Hypothalamus (tissue), 51 donors: ENCODE measurements at regions not wholly inside any gene's neighbourhood (a gene's known extent, or its start where the extent isn't known, plus 50 kb on each side); places are given as distances from the start of the nearest gene placed in this dataset.
A peak's percentile ranks its signal among the peaks of the same experiment; 100 is the strongest.
"Not testable (repeated sequence)": the region's sequence is repeated elsewhere in the genome, so short reads cannot be mapped to it uniquely, and the experiment has no call there.

Experiments used
- DNase-seq, 51 donors: peaks; one replicate each; lab custom pipeline; 2025; lab: John Stamatoyannopoulos, UW

DNA sequence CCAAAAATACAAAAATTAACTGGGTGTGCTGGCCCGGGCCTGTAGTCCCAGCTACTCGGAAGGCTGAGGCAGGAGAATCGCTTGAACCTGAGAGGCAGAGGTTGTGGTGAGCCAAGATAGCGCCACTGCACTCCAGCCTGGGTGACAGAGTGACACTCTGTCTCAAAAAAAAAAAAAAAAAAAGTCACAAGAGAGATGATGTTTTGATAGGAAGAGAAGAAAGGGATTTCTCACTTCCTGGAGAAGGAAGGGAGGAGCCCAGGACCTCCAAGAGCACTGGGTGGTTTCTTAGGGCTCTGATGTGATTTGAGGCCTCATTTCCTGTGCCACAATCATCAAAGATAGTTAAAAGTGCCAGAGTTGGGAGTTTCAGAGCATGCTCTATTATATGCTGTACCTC, 1048.3 kb downstream of the BCL11B start:
- DNase-seq, result not testable (repeated sequence)

GRCh38 chr14:98226411-98226810, 1045.6 kb downstream of the BCL11B start:
- DNase-seq, result no peak

DNA sequence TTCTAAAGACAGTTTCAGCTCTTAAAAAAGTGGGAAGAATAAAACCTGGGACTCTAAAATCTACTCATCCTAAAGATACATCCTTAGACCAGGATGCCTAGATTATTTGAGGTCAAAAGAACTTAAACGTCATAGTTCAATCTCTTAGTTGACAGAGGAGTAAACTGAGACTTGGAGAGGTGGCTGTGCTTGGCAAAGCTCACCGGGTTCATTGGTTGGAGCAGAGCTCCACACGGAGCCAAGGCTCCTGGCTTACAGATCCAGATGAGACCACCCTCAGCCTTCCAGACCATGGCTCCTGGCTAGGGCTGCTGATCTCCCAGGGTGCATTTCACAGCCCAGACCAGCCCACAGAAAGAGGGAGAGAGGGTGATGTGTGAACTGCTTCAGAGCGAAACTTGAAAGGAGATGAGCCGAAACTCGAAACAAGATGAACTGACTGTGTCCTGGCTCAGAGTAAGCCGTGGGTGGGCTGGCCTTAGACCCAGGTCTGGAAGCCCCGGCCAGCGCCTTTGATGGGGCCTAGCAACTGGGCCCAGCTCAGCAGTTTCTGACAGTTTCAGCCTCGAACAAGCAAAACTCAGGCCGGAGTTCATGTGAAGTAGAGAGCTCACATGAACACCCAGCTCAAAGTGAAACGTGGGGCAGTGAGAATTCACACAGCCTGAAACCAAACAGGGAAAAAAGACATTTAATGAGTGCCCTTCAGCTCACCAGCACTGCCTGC, 1044.8 kb downstream of the BCL11B start:
- no peak for DNase-seq

DNA sequence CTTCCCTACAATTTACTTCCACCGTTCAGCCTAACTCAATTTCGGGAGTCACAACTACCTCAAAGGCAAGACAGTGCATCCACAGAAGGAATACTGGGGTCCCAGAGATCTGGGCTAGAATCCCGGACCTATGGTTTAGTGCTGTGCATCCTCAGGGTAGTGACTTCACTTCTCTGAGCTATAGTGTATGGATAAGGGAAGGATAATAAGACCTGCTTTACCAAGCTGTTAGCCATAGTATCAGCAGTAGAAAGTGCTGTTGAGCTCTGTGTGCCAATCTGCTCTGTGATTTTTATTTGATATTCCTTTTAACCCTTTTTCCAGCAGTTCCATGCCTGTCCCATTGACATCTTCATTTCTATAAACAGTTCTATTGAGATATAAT, 1044.3 kb downstream of the BCL11B start:
- DNase-seq, result no peak

GRCh38 chr14:98229656-98230366, 1042.2 kb downstream of the BCL11B start:
- DNase-seq, result peak in 3 of 51 donors; percentile 1 to 5 (median 3)

DNA sequence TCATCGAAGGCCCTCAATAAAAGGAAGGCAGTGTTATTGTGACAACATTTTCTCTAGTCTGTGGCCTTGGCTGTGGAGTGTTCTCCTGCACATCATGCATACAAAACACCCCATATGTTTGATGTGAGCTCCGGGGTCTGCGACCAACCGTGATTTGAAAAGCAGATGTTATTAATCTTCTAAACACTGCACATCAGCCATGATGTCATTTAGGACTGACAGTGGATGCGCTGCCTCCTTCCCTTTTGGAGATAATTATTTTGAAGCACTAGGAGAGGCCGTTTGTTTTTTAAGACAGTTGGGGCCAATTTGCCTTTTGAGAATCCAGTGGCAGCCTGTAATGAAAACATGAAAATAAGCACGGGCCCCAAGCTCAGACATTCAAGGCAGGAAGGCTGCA, 1041.6 kb downstream of the BCL11B start:
- DNase-seq, result no peak

- no peak for DNase-seq
These were observed 1040.8 kb downstream of the BCL11B start for GRCh38 chr14:98231210-98231609.

DNA sequence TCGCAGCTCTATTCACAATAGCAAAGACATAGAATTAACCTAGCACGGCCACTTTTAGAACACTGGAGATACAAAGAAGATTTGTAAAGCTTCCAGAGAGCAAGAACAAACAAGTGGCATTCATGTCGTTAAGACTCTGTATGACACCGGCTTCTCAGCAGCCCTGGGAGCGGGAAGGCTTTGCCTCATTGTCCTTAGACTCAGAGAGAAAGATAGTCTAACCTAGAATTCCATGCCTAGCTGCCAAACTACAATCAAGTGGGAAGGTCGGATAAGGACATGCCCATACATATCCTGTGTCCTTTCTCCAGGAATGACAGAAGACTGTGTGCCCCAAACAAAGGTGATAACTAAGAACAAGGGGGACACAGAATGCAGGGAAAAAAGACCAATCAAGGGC, 1038.3 kb downstream of the BCL11B start:
- DNase-seq, result no peak

DNA sequence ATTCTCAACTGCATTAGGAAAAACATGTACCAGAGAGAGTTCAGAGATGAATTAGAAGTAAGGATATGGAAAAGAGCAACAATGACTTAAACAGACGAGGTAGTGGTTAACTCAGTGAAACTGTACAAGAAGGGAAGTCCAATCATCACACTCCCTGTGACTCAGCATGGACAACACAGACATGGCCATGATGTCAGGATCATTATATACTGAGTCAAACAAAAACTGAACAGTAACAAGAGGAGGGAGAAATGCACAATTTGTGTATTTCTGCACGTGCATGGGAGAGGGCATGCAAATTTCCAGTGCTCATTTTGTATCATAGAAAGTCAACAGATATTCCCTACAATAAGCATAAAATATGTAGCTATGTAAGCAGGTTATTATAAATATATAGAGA, 1037.8 kb downstream of the BCL11B start:
- no peak for DNase-seq

DNA sequence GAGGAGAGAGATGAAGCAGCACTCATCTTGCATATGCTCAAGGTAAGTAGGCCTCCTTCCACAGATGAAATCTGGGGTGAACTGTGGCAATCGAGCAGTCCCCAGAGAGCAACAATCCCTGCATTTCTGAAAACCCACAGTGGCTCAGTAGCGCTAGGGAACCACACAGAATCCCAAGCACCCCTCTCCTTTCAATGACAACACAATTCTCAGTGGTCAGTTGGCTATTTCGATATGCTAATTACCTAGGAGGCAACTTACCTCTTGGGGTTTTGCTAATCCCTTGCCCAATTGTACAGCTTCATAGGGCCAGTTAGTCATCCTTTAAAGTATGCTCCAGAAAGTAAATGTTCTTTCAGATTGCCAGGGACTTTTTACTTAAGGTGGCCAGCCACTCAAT, 1035.7 kb downstream of the BCL11B start:
- no peak for DNase-seq

GRCh38 chr14:98237939-98238338, 1034.1 kb downstream of the BCL11B start:
- DNase-seq, result no peak

DNA sequence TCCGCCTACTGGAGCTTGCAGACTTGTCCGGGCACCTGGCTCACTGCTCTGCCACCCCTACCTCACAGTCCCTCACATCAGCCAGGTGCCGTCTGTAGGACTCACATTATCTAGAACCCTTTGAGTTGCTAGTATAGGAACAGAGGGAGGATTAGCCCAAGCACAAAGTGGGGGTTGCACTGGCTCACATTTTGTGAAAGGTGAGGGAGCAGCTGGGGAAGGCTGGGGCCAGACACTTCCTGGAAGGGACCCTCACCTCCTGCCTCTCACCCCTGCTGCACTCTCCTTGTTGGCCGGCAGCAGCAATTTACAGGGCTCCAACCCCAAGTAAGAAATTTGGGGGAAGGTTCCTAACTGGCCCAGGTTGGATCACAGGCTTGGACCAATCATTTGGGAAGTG, 1031.6 kb downstream of the BCL11B start:
- DNase-seq, result no peak

DNA sequence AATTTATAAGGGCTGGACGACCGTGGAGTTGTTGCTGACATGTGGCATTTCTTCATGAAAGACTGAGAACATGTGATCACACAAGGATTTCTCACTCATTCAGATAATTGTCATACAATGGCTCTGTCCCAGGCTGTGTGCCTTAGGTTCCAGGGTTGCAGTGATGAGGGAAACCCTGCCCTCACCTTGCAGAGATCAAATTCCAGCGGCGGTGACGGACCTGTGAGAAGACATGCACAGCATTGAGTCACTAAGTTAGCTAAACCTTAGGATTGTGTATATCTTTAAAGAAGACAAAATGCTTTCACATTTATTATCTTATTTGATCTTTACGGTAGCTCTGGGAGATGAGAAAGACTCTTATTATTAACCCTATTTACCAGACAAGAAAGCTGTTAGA, 1029.1 kb downstream of the BCL11B start:
- no peak for DNase-seq

GRCh38 chr14:98243332-98243731, 1028.7 kb downstream of the BCL11B start:
- DNase-seq, result no peak

- no peak for DNase-seq
These were observed 1027.6 kb downstream of the BCL11B start for GRCh38 chr14:98244162-98244948.

DNA sequence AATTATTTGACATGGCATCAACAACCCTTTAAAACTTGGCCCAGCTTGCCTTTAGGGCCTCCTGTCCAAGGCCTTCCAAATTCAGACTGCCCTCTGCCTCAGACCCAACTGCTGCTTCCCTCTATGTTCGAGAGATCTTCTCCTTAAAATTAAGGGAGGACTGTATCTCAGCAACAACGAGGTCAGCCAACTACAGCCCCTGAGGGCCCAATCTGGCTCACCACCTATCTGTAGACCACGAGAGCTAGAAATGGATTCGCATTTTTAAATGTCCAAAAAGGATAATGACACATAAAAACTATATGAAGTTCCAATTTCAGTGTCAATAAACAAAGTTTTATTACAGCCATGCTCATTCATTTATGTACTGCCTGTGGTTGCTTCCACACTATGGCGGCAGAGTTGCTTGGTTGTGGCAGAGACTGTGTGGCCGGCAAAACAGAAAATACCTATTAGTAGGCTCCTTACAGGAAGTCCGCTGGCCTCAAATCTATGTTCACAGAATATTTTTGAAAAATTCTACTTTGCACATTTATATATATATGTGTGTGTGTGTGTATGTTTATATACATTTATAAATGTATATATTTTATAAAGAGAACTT, 1026.9 kb downstream of the BCL11B start:
- DNase-seq, result no peak

GRCh38 chr14:98249057-98249456, 1022.9 kb downstream of the BCL11B start:
- DNase-seq, result no peak

- no peak for DNase-seq
These were observed 1022.5 kb downstream of the BCL11B start for GRCh38 chr14:98249476-98249875.

DNA sequence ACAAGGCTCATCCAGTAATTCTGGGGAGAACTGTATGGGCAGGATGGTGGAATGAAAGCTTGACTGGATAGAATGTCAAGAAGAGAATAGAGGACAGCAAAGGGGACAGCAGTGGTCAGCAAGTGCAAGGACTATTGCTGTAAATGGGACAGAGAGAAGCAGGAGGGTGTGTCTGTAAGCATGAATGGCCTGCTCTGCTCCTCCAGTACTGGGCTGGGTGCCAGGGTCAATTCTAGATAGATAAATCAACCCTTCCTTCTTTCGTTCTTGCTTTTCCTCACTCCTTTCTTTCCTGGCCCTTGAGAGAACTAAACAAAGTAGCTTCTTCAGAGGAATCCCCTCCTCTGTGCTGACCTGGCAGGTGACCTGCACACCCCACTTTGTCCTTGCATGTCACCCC, 1019.2 kb downstream of the BCL11B start:
- no peak for DNase-seq

DNA sequence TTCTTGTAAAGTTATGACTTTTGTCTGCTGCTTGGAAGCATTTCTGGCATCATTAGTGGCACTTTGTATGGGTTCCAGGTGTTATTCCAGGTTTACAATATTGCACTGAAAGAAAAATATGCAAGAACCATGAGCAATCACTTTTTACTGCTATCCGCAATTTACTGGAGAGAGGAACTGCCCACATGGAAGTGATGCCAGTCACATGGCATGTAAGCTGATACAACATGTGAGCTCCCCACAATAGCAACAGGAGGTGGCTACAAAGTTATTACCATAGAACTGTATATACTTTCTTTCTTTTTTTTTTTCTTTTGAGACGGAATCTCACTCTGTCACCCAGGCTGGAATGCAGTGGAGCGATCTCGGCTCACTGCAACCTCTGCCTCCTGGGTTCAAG, 1012.1 kb downstream of the BCL11B start:
- no peak for DNase-seq

DNA sequence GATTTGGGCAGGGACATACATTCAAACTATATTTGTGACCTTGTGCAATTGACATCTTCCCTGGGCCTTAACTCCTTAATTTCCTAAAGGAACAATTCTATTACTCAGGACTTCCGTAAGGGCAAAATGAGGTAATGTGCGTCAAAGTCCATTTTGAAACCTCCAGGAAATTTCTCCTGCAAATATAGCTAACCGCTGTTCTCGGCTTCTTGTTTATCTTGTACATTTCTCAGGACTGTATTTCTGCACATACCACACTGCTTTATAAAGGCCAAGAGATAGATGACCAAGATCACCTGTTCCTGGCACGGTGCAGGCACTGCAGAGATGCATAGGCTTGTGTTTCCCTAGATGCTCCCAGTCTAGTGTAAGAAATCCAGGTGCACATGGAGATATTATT, 1009.4 kb downstream of the BCL11B start:
- no peak for DNase-seq
